H1 (cell line): ENCODE measurements at regions not wholly inside any gene's neighbourhood (a gene's known extent, or its start where the extent isn't known, plus 50 kb on each side); places are given as distances from the start of the nearest gene placed in this dataset.

ENCODE experiments used
- RAD21 ChIP-seq, 2 experiments: IDR thresholded peaks in 1 of 2; conservative IDR thresholded peaks in 1 of 2; 2 replicates each; pipeline ENCODE4 v1.6.1; 2011; ENCODE audit warnings: low read depth in 2 of 2, low read length in 2 of 2, improper control_type of control experiment in 1 of 2, inconsistent platforms in 1 of 2, mild to moderate bottlenecking in 1 of 2, moderate library complexity in 1 of 2
- RNF2 ChIP-seq: fragments of 200-900, 300-1000 bp; sonication (generic); IDR thresholded peaks from 2 replicates; pipeline ENCODE4 v1.7.1; 2016; ENCODE audit warnings: borderline replicate concordance, low read depth, mild to moderate bottlenecking, antibody characterized with exemption, low read length; ENCODE audit not compliant: poor library complexity, severe bottlenecking; ENCODE audit errors: missing control alignments
- TF ChIP-seq, protein P1 (sequence below), 3 experiments: IDR thresholded peaks; 1 replicate in 2 of 3; 2 replicates in 1 of 3; pipeline versions ENCODE4 v1.5.1 to v1.6.1; 2011; ENCODE audit warnings: low read length in 3 of 3, mild to moderate bottlenecking in 3 of 3, inconsistent platforms in 2 of 3, low read depth in 1 of 3, moderate library complexity in 1 of 3; ENCODE audit not compliant: insufficient read depth in 1 of 3; ENCODE audit errors: control extremely low read depth in 1 of 3

DNA sequence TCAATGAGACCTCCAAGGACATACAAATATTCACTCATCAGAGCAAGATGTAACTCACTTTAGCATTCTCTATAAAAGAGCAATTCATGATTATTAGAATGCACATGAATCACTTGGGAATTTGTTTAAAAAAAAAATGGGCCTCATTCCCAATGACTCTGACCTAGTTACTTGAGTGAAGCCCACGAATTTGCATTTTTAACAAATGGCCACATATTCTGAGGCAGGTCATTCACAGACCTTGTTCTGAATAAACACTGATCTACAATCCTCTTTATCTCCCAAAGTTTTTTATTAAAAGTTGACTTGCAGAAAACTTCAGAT, 255.1 kb upstream of the VEGFC start:
- TF ChIP-seq RAD21 (IDR thresholded peaks at IDR 0.05 in 1 of 2, conservative IDR thresholded peaks at IDR 0.05 in 1 of 2; ENCODE audit: low read depth in 2 of 2, low read length in 2 of 2) (no peak), RNF2 (no peak)
- TF ChIP-seq, protein P1, sequence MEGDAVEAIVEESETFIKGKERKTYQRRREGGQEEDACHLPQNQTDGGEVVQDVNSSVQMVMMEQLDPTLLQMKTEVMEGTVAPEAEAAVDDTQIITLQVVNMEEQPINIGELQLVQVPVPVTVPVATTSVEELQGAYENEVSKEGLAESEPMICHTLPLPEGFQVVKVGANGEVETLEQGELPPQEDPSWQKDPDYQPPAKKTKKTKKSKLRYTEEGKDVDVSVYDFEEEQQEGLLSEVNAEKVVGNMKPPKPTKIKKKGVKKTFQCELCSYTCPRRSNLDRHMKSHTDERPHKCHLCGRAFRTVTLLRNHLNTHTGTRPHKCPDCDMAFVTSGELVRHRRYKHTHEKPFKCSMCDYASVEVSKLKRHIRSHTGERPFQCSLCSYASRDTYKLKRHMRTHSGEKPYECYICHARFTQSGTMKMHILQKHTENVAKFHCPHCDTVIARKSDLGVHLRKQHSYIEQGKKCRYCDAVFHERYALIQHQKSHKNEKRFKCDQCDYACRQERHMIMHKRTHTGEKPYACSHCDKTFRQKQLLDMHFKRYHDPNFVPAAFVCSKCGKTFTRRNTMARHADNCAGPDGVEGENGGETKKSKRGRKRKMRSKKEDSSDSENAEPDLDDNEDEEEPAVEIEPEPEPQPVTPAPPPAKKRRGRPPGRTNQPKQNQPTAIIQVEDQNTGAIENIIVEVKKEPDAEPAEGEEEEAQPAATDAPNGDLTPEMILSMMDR (IDR thresholded peaks at IDR 0.05; ENCODE audit: control extremely low read depth in 1 of 3, insufficient read depth in 1 of 3, low read depth in 1 of 3, low read length in 3 of 3), result no peak
